GM12878 (cell line): ENCODE measurements at regions not wholly inside any gene's neighbourhood (a gene's known extent, or its start where the extent isn't known, plus 50 kb on each side); places are given as distances from the start of the nearest gene placed in this dataset.
A peak's percentile ranks its signal among the peaks of the same experiment; 100 is the strongest.

Experiments used
- ATAC-seq: fragments of 200-7000 bp; cut with Tn5 transposase; 3 replicates; pipeline ENCODE4 v1.9.1; 2020; ENCODE audit warnings: mild to moderate bottlenecking, moderate library complexity
- BruUV-seq: library from RNA; stranded (reverse); fragments of 400-500 nt; replicated peaks from 2 replicates; lab custom pipeline; 2021; lab: Mats Ljungman, UMichigan
- CTCF ChIA-PET: fragments of 300-600 bp; sonication (Branson Sonifier 250); formaldehyde crosslinking; extraction: SDS; loops from one replicate; lab custom pipeline; 2021; ENCODE audit warnings: inconsistent platforms; lab: Yijun Ruan, JAX
- POLR2A ChIA-PET: fragments of 350-600 bp; formaldehyde crosslinking; extraction: SDS; loops from one replicate; lab custom pipeline; 2021; ENCODE audit warnings: inconsistent platforms; lab: Charles Lee
- RAD21 ChIA-PET: fragments of 300-600 bp; sonication (Branson Sonifier 250); formaldehyde crosslinking; loops from one replicate; lab custom pipeline; 2023; ENCODE audit warnings: antibody characterized with exemption; ENCODE audit not compliant: unreplicated experiment; lab: Charles Lee
- SMC1A ChIA-PET: fragments of 300-600 bp; sonication (Branson Sonifier 250); formaldehyde crosslinking; loops from one replicate; lab custom pipeline; 2023; ENCODE audit not compliant: unreplicated experiment, uncharacterized antibody; lab: Charles Lee
- DNase-seq: peaks from one replicate; pipeline ENCODE4 v3.0.0-alpha.2; 2011; ENCODE audit warnings: low read depth, low spot score
- FAIRE-seq: peaks from 3 replicates; lab custom pipeline; 2011; peaks lifted over from hg19 to GRCh38; lab: Jason Lieb, UNC
- H2AFZ ChIP-seq: 2 replicates; pipeline ENCODE4 v1.6.0; 2011; ENCODE audit warnings: low read depth, low read length, control low read depth; ENCODE audit not compliant: control insufficient read depth
- H3K27ac ChIP-seq: 2 replicates; pipeline ENCODE4 v1.5.1; 2011; ENCODE audit warnings: control low read depth; ENCODE audit not compliant: control insufficient read depth, insufficient read depth
- H3K27me3 ChIP-seq, 2 experiments: replicated peaks in 1 of 2; 2 replicates each; pipeline versions ENCODE4 v1.6.0 to v1.6.1; 2011; ENCODE audit warnings: low read length in 1 of 2; ENCODE audit not compliant: control insufficient read depth in 2 of 2, insufficient read depth in 2 of 2
- H3K36me3 ChIP-seq, 2 experiments: 2 replicates each; pipeline ENCODE4 v1.5.1; 2011; ENCODE audit warnings: low read length in 1 of 2; ENCODE audit not compliant: control insufficient read depth in 2 of 2, insufficient read depth in 2 of 2
- H3K4me1 ChIP-seq: 2 replicates; pipeline ENCODE4 v1.6.1; 2011; ENCODE audit warnings: mild to moderate bottlenecking, low read length, moderate library complexity, mixed read lengths; ENCODE audit not compliant: control insufficient read depth, insufficient read depth
- H3K4me2 ChIP-seq: 2 replicates; pipeline ENCODE4 v1.6.0; 2011; ENCODE audit warnings: control low read depth; ENCODE audit not compliant: control insufficient read depth, insufficient read depth
- H3K4me3 ChIP-seq: fragments of 200-600 bp; sonication (generic); 2 replicates; pipeline ENCODE4 v1.5.1; 2016
- H3K79me2 ChIP-seq: 2 replicates; pipeline ENCODE4 v1.6.0; 2011; ENCODE audit warnings: low read length; ENCODE audit not compliant: control insufficient read depth, insufficient read depth
- H3K9ac ChIP-seq: 2 replicates; pipeline ENCODE4 v1.8.0; 2011; ENCODE audit warnings: low read length, control low read depth, mixed read lengths; ENCODE audit not compliant: control insufficient read depth, insufficient read depth
- H3K9me3 ChIP-seq: replicated peaks from 3 replicates; pipeline ENCODE4 v1.5.1; 2011; ENCODE audit warnings: mild to moderate bottlenecking, low read length; ENCODE audit not compliant: control insufficient read depth, insufficient read depth
- H4K20me1 ChIP-seq: 2 replicates; pipeline ENCODE4 v1.6.0; 2011; ENCODE audit not compliant: control insufficient read depth, insufficient read depth
- BHLHE40 ChIP-seq, 2 experiments: fragments of 450-650 bp in 1 of 2; IDR thresholded peaks; 2 replicates each; pipeline ENCODE4 v1.6.1; 2011 to 2017; ENCODE audit warnings: low read depth in 2 of 2, borderline replicate concordance in 1 of 2, improper control_type of control experiment in 1 of 2, low read length in 1 of 2, mild to moderate bottlenecking in 1 of 2
- CTCF ChIP-seq, 3 experiments: IDR thresholded peaks in 2 of 3; conservative IDR thresholded peaks in 1 of 3; 2 replicates each; pipeline ENCODE4 v1.5.1; 2011; ENCODE audit warnings: low read depth in 3 of 3, low read length in 3 of 3, mild to moderate bottlenecking in 3 of 3, control low read depth in 2 of 3, moderate library complexity in 2 of 3, inconsistent platforms in 1 of 3, mixed read lengths in 1 of 3; ENCODE audit not compliant: control insufficient read depth in 2 of 3, insufficient read depth in 1 of 3; ENCODE audit errors: extremely low read depth in 1 of 3
- FOXK2 ChIP-seq: fragments of 450-650 bp; IDR thresholded peaks from 2 replicates; pipeline ENCODE4 v1.6.1; 2017; ENCODE audit warnings: mild to moderate bottlenecking, moderate library complexity
- JUNB ChIP-seq: IDR thresholded peaks from 2 replicates; pipeline ENCODE4 v1.6.1; 2016; ENCODE audit warnings: antibody characterized with exemption, mild to moderate bottlenecking
- KLF5 ChIP-seq: fragments of 450-650 bp; IDR thresholded peaks from 2 replicates; pipeline ENCODE4 v1.6.1; 2014; ENCODE audit warnings: mild to moderate bottlenecking; ENCODE audit not compliant: partially characterized antibody
- MLLT1 ChIP-seq: fragments of 450-650 bp; IDR thresholded peaks from 2 replicates; pipeline ENCODE4 v1.6.1; 2016; ENCODE audit warnings: mild to moderate bottlenecking
- SMC3 ChIP-seq: IDR thresholded peaks from 2 replicates; pipeline ENCODE4 v1.6.1; 2011; ENCODE audit warnings: low read length, improper control_type of control experiment, borderline replicate concordance
- TCF7 ChIP-seq: IDR thresholded peaks from 2 replicates; pipeline ENCODE4 v1.6.1; 2014; ENCODE audit warnings: antibody characterized with exemption, borderline replicate concordance
- ZNF592 ChIP-seq: fragments of 450-650 bp; IDR thresholded peaks from 2 replicates; pipeline ENCODE4 v1.6.1; 2017; ENCODE audit warnings: mild to moderate bottlenecking, moderate library complexity
- WGBS: methylation state at CpG from one replicate; pipeline ENCODE4 v1.1.6; 2016; ENCODE audit warnings: low lambda C conversion rate; ENCODE audit not compliant: insufficient replicate concordance, insufficient coverage; ENCODE audit errors: missing lambda C conversion rate; 5-methylcytosine and 5-hydroxymethylcytosine counted together
- in situ Hi-C: fragments of 300-500 bp; cut with MboI; formaldehyde crosslinking; loops from 9 replicates; pipeline ENCODE4 v1.14.3; 2018; ENCODE audit warnings: mixed read lengths
- intact Hi-C: fragments of 100-400 bp; cut with micrococcal nuclease; formaldehyde crosslinking; loops from one replicate; pipeline ENCODE4 v1.14.2; 2022; ENCODE audit not compliant: unreplicated experiment

GRCh38 chr13:100826441-100826840 lies 151.8 kb upstream of the TMTC4 start:
- no peak overlapping the region for H2AFZ ChIP-seq
- no peak overlapping the region for H3K9ac ChIP-seq
- H3K36me3 ChIP-seq: no peaks in the 10 kb centered on the region
- intact Hi-C loops (no loop called here), in situ Hi-C loops (no loop called here)
- peak; percentile 69 for ATAC-seq
- no peak for DNase-seq
- TF ChIP-seq SMC3 (no peak), JUNB (peak; percentile 64)
- H3K9me3 ChIP-seq: no peaks in the 10 kb centered on the region
- no peak overlapping the region for H3K4me2 ChIP-seq
- H3K4me1 ChIP-seq: no peaks in the 10 kb centered on the region
- BruUV-seq: no TSS peak
- CTCF ChIA-PET: interaction anchor here (2.3 kb wide), 1 partner anchor 254 kb away, joined by 8 read pairs; no protein-coding TSS in a partner anchor
- H3K27ac ChIP-seq: no peak overlapping the region
- RAD21 ChIA-PET: no interaction called here
- H3K79me2 ChIP-seq: no peaks in the 10 kb centered on the region
- 0% methylated on average over 3 of the region's 3 CpGs for WGBS
- no peak overlapping the region for H3K4me3 ChIP-seq
- SMC1A ChIA-PET: interaction anchor here (0.7 kb wide), 2 partner anchors 71 to 205 kb away, joined by 3 to 4 read pairs; no protein-coding TSS in a partner anchor
- no peak for FAIRE-seq
- no peaks in the 10 kb centered on the region; a peak in 1 of 4 replicates for H3K27me3 ChIP-seq
- POLR2A ChIA-PET: no interaction called here
- H4K20me1 ChIP-seq: no peaks in the 10 kb centered on the region

GRCh38 chr13:100825557-100825956 lies 151.0 kb upstream of the TMTC4 start:
- BruUV-seq: no TSS peak
- H3K4me3 ChIP-seq: no peak overlapping the region
- ChIA-PET RAD21 (no interaction called here), SMC1A (no interaction called here), CTCF (no interaction called here), POLR2A (no interaction called here)
- no peak overlapping the region for H3K4me2 ChIP-seq
- no peaks in the 10 kb centered on the region for H3K36me3 ChIP-seq
- 2% methylated on average over 3 of the region's 3 CpGs for WGBS
- DNase-seq (no peak), ATAC-seq (no peak), FAIRE-seq (no peak)
- H3K79me2 ChIP-seq: no peaks in the 10 kb centered on the region
- in situ Hi-C loops: no loop called here
- no peak overlapping the region for H3K9ac ChIP-seq
- intact Hi-C loops: no loop called here
- no peak overlapping the region for H3K27ac ChIP-seq
- no peaks in the 10 kb centered on the region; a peak in 1 of 4 replicates for H3K27me3 ChIP-seq
- H4K20me1 ChIP-seq: no peaks in the 10 kb centered on the region
- H3K4me1 ChIP-seq: no peaks in the 10 kb centered on the region
- no peaks in the 10 kb centered on the region for H3K9me3 ChIP-seq
- no peak overlapping the region for H2AFZ ChIP-seq
- TF ChIP-seq ZNF592: no peak
- no peak for TF ChIP-seq TCF7
- TF ChIP-seq BHLHE40 (IDR thresholded peaks at IDR 0.05; ENCODE audit: borderline replicate concordance in 1 of 2, low read depth in 2 of 2, low read length in 1 of 2): no peak
- TF ChIP-seq FOXK2: no peak
- no peak for TF ChIP-seq KLF5
- TF ChIP-seq MLLT1: no peak
- no peak for TF ChIP-seq CTCF (IDR thresholded peaks at IDR 0.05 in 2 of 3, conservative IDR thresholded peaks at IDR 0.05 in 1 of 3; ENCODE audit: control insufficient read depth in 2 of 3, extremely low read depth in 1 of 3, insufficient read depth in 1 of 3, low read depth in 3 of 3, low read length in 3 of 3)
